ENCODE measurements at regions not wholly inside any gene's neighbourhood (a gene's known extent, or its start where the extent isn't known, plus 50 kb on each side); places are given as distances from the start of the nearest gene placed in this dataset.
A peak's percentile ranks its signal among the peaks of the same experiment; 100 is the strongest.

GRCh38 chr2:8031370-8031769 is 650.5 kb upstream of the ID2 start:
- ATAC-seq (0 out of 2 replicates have a peak, but pooled peaks have one; percentile 8), DNase-seq (ENCODE audit: low read depth, low spot score) (no peak)
- H3K36me3 ChIP-seq (ENCODE audit: control insufficient read depth in 1 of 2, insufficient read depth in 2 of 2, low read length in 2 of 2): no peaks in the 10 kb centered on the region
- H3K4me2 ChIP-seq (ENCODE audit: low read length): peak overlapping the region; percentile 73; the same call in 1 of the 2 replicates
- H3K4me3 ChIP-seq (replicated peaks in 1 of 2; ENCODE audit: low read depth in 1 of 2, low read length in 2 of 2): no peak overlapping the region
- intact Hi-C loops (cut with micrococcal nuclease): no loop called here
- no peaks in the 10 kb centered on the region for H3K79me2 ChIP-seq (ENCODE audit: insufficient read depth, low read length)
- no peak for TF ChIP-seq EGR1 (IDR thresholded peaks at IDR 0.05; ENCODE audit: low read depth)
- TF ChIP-seq, protein P1, sequence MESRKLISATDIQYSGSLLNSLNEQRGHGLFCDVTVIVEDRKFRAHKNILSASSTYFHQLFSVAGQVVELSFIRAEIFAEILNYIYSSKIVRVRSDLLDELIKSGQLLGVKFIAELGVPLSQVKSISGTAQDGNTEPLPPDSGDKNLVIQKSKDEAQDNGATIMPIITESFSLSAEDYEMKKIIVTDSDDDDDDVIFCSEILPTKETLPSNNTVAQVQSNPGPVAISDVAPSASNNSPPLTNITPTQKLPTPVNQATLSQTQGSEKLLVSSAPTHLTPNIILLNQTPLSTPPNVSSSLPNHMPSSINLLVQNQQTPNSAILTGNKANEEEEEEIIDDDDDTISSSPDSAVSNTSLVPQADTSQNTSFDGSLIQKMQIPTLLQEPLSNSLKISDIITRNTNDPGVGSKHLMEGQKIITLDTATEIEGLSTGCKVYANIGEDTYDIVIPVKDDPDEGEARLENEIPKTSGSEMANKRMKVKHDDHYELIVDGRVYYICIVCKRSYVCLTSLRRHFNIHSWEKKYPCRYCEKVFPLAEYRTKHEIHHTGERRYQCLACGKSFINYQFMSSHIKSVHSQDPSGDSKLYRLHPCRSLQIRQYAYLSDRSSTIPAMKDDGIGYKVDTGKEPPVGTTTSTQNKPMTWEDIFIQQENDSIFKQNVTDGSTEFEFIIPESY (IDR thresholded peaks at IDR 0.05; ENCODE audit: extremely low read depth, insufficient replicate concordance, low read length): no peak
- ChIA-PET RAD21 (ENCODE audit: low non-redundant PET in 1 of 2, low total read pairs in 2 of 2, uncharacterized antibody in 2 of 2, unreplicated experiment in 2 of 2) (no interaction called here), CTCF (no interaction called here), POLR2A (no interaction called here)
- no peaks in the 10 kb centered on the region for H3K27me3 ChIP-seq (ENCODE audit: insufficient read depth, low read length)
- H3K4me1 ChIP-seq (ENCODE audit: control insufficient read depth in 1 of 2, insufficient read depth in 2 of 2, low read length in 2 of 2): peaks cover 5 to 10% of the 10 kb centered on the region in 2 experiments; a peak in 3 of 4 replicates
- no peak overlapping the region for H2AFZ ChIP-seq (ENCODE audit: low read depth, low read length, poor library complexity, severe bottlenecking)
- H3K9ac ChIP-seq (ENCODE audit: low read length): no peak overlapping the region
- H3K9me3 ChIP-seq (ENCODE audit: control insufficient read depth in 1 of 2, insufficient read depth in 1 of 2, low read depth in 1 of 2, low read length in 2 of 2): no peaks in the 10 kb centered on the region
- H3K9me2 ChIP-seq (ENCODE audit: insufficient read depth): no peaks in the 10 kb centered on the region
- no TSS peak for BruUV-seq (replicated peaks)
- H4K20me1 ChIP-seq (ENCODE audit: insufficient read depth): no peaks in the 10 kb centered on the region
- no peak overlapping the region for H3K27ac ChIP-seq (ENCODE audit: low read depth, low read length)

- Histone ChIP-seq H3K27ac (ENCODE audit: low read depth, low read length) (no peak overlapping the region), H4K20me1 (ENCODE audit: insufficient read depth) (no peaks in the 10 kb centered on the region), H3K4me3 (replicated peaks in 1 of 2; ENCODE audit: low read depth in 1 of 2, low read length in 2 of 2) (no peak overlapping the region), H3K9me3 (ENCODE audit: control insufficient read depth in 1 of 2, insufficient read depth in 1 of 2, low read depth in 1 of 2, low read length in 2 of 2) (no peaks in the 10 kb centered on the region), H3K9me2 (ENCODE audit: insufficient read depth) (no peaks in the 10 kb centered on the region), H3K27me3 (ENCODE audit: insufficient read depth, low read length) (no peaks in the 10 kb centered on the region), H3K9ac (ENCODE audit: low read length) (no peak overlapping the region), H3K4me1 (ENCODE audit: control insufficient read depth in 1 of 2, insufficient read depth in 2 of 2, low read length in 2 of 2) (peaks cover 5 to 10% of the 10 kb centered on the region in 2 experiments; a peak in 3 of 4 replicates), H2AFZ (ENCODE audit: low read depth, low read length, poor library complexity, severe bottlenecking) (peak overlapping the region; percentile 98), H3K36me3 (ENCODE audit: control insufficient read depth in 1 of 2, insufficient read depth in 2 of 2, low read length in 2 of 2) (no peaks in the 10 kb centered on the region), H3K4me2 (ENCODE audit: low read length) (no peak overlapping the region), H3K79me2 (ENCODE audit: insufficient read depth, low read length) (no peaks in the 10 kb centered on the region)
- ChIA-PET CTCF (no interaction called here), RAD21 (ENCODE audit: low non-redundant PET in 1 of 2, low total read pairs in 2 of 2, uncharacterized antibody in 2 of 2, unreplicated experiment in 2 of 2) (no interaction called here), POLR2A (no interaction called here)
- ATAC-seq (no peak), DNase-seq (ENCODE audit: low read depth, low spot score) (no peak)
- TF ChIP-seq EZH2phosphoT487 (IDR thresholded peaks at IDR 0.05; ENCODE audit: borderline replicate concordance): no peak
- no peak for TF ChIP-seq POLR2A (IDR thresholded peaks at IDR 0.05; ENCODE audit: borderline replicate concordance, extremely low read depth, insufficient read depth, insufficient read length)
- no peak for TF ChIP-seq CEBPB (IDR thresholded peaks at IDR 0.05; ENCODE audit: low read depth)
- no peak for TF ChIP-seq SIN3A (IDR thresholded peaks at IDR 0.05; ENCODE audit: low read depth)
- no peak for TF ChIP-seq CBX3 (IDR thresholded peaks at IDR 0.05; ENCODE audit: low read depth)
- TF ChIP-seq ATF3 (IDR thresholded peaks at IDR 0.05): no peak
- TF ChIP-seq ZNF274 (IDR thresholded peaks at IDR 0.05; ENCODE audit: low read depth, low read length): no peak
- no peak for TF ChIP-seq SRF (IDR thresholded peaks at IDR 0.05; ENCODE audit: low read depth)
- TF ChIP-seq, protein P2, sequence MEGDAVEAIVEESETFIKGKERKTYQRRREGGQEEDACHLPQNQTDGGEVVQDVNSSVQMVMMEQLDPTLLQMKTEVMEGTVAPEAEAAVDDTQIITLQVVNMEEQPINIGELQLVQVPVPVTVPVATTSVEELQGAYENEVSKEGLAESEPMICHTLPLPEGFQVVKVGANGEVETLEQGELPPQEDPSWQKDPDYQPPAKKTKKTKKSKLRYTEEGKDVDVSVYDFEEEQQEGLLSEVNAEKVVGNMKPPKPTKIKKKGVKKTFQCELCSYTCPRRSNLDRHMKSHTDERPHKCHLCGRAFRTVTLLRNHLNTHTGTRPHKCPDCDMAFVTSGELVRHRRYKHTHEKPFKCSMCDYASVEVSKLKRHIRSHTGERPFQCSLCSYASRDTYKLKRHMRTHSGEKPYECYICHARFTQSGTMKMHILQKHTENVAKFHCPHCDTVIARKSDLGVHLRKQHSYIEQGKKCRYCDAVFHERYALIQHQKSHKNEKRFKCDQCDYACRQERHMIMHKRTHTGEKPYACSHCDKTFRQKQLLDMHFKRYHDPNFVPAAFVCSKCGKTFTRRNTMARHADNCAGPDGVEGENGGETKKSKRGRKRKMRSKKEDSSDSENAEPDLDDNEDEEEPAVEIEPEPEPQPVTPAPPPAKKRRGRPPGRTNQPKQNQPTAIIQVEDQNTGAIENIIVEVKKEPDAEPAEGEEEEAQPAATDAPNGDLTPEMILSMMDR (IDR thresholded peaks at IDR 0.05 in 2 of 3, conservative IDR thresholded peaks at IDR 0.05 in 1 of 3; ENCODE audit: borderline replicate concordance in 1 of 3, insufficient read depth in 1 of 3, low read depth in 2 of 3, low read length in 2 of 3): no peak
- no peak for TF ChIP-seq SP1 (IDR thresholded peaks at IDR 0.05; ENCODE audit: low read depth)
- no peak for TF ChIP-seq ZFX (IDR thresholded peaks at IDR 0.05)
- no peak for TF ChIP-seq EZH2 (IDR thresholded peaks at IDR 0.05)
- intact Hi-C loops (cut with micrococcal nuclease): no loop called here
- no TSS peak for BruUV-seq (replicated peaks)
Measured at GRCh38 chr2:8033546-8034096, 648.2 kb upstream of the ID2 start.
